GM23338 (cell line): ENCODE measurements at regions not wholly inside any gene's neighbourhood (a gene's known extent, or its start where the extent isn't known, plus 50 kb on each side); places are given as distances from the start of the nearest gene placed in this dataset.

Experiments used
- CTCF ChIP-seq, 2 experiments: fragments of 200-600 bp in 1 of 2; sonication (generic) in 1 of 2; conservative IDR thresholded peaks; 2 replicates each; pipeline versions ENCODE4 v1.5.1 to v1.6.1; 2016 to 2017; ENCODE audit warnings: antibody characterized with exemption in 2 of 2, low read depth in 2 of 2, mild to moderate bottlenecking in 2 of 2, moderate library complexity in 1 of 2
- EZH2 ChIP-seq: fragments of 200-600 bp; sonication (generic); IDR thresholded peaks from one replicate; pipeline ENCODE4 v1.8.0; 2017; ENCODE audit warnings: antibody characterized with exemption, mild to moderate bottlenecking, low read depth; ENCODE audit not compliant: unreplicated experiment
- EZH2phosphoT487 ChIP-seq: fragments of 200-600 bp; sonication (generic); IDR thresholded peaks from one replicate; pipeline ENCODE4 v1.8.1; 2018; ENCODE audit warnings: antibody characterized with exemption; ENCODE audit not compliant: unreplicated experiment
- JUNB ChIP-seq: IDR thresholded peaks from one replicate; pipeline ENCODE4 v1.6.1; 2016; ENCODE audit warnings: antibody characterized with exemption; ENCODE audit not compliant: unreplicated experiment
- POLR2AphosphoS5 ChIP-seq: IDR thresholded peaks from 2 replicates; pipeline ENCODE4 v1.6.1; 2016; ENCODE audit warnings: antibody characterized with exemption, low read depth

GRCh38 chr15:72887376-72887775 is 103.8 kb upstream of the ADPGK start:
- TF ChIP-seq CTCF (conservative IDR thresholded peaks at IDR 0.05; ENCODE audit: low read depth in 2 of 2) (no peak), EZH2 (no peak), JUNB (no peak), EZH2phosphoT487 (no peak), POLR2AphosphoS5 (no peak)
